HEK293T (cell line): ENCODE measurements at regions not wholly inside any gene's neighbourhood (a gene's known extent, or its start where the extent isn't known, plus 50 kb on each side); places are given as distances from the start of the nearest gene placed in this dataset.

ENCODE experiments used
- CTCF ChIA-PET: fragments of 350-600 bp; formaldehyde crosslinking; extraction: SDS; loops from one replicate; lab custom pipeline; 2021; ENCODE audit warnings: antibody characterized with exemption, inconsistent platforms; lab: Yijun Ruan, JAX
- POLR2A ChIA-PET: fragments of 350-600 bp; formaldehyde crosslinking; extraction: SDS; loops from one replicate; lab custom pipeline; 2020; ENCODE audit warnings: antibody characterized with exemption, inconsistent platforms; lab: Yijun Ruan, JAX
- DNase-seq: peaks from one replicate; pipeline ENCODE4 v3.0.0; 2012; ENCODE audit warnings: mixed read lengths; ENCODE audit errors: extremely low spot score
- ARNT ChIP-seq: fragments of 450-650 bp; IDR thresholded peaks from 2 replicates; pipeline ENCODE4 v1.6.1; 2017; ENCODE audit warnings: mild to moderate bottlenecking
- FOXK2 ChIP-seq: fragments of 450-650 bp; IDR thresholded peaks from 2 replicates; pipeline ENCODE4 v1.6.1; 2016; ENCODE audit warnings: mild to moderate bottlenecking
- LEF1 ChIP-seq: fragments of 450-650 bp; IDR thresholded peaks from 2 replicates; pipeline ENCODE4 v1.6.1; 2017; ENCODE audit warnings: mild to moderate bottlenecking, borderline replicate concordance
- PKNOX1 ChIP-seq: fragments of 450-650 bp; IDR thresholded peaks from 2 replicates; pipeline ENCODE4 v1.6.1; 2016
- SUZ12 ChIP-seq: fragments of 450-650 bp; IDR thresholded peaks from 2 replicates; pipeline ENCODE4 v1.6.1; 2016; ENCODE audit warnings: mild to moderate bottlenecking
- TARDBP ChIP-seq: fragments of 450-650 bp; IDR thresholded peaks from 2 replicates; pipeline ENCODE4 v1.6.1; 2016

- TF ChIP-seq LEF1 (no peak), ARNT (no peak), TARDBP (no peak)
- ChIA-PET CTCF (interaction anchor here (0.6 to 1.4 kb wide), 6 partner anchors 10 to 1156 kb away, joined by 3 to 6 read pairs (median 3); no protein-coding TSS in a partner anchor), POLR2A (no interaction called here)
- peak; percentile 11 for DNase-seq
Observed at GRCh38 chr12:44930972-44931600, 55.0 kb upstream of the NELL2 start.

- DNase-seq: no peak
- TF ChIP-seq SUZ12 (no peak), TARDBP (no peak), PKNOX1 (no peak), FOXK2 (no peak)
- POLR2A ChIA-PET: no interaction called here
- CTCF ChIA-PET: no interaction called here
Observed at GRCh38 chr12:44929236-44929885, 53.2 kb upstream of the NELL2 start.
